Superior temporal gyrus (tissue), 1 donor: ENCODE measurements at regions not wholly inside any gene's neighbourhood (a gene's known extent, or its start where the extent isn't known, plus 50 kb on each side); places are given as distances from the start of the nearest gene placed in this dataset.
"Not testable (repeated sequence)": the region's sequence is repeated elsewhere in the genome, so short reads cannot be mapped to it uniquely, and the experiment has no call there.

ENCODE experiments used
- DNase-seq: peaks from one replicate; pipeline ENCODE4 v3.0.0-alpha.2; 2016; ENCODE audit errors: extremely low spot score

DNA sequence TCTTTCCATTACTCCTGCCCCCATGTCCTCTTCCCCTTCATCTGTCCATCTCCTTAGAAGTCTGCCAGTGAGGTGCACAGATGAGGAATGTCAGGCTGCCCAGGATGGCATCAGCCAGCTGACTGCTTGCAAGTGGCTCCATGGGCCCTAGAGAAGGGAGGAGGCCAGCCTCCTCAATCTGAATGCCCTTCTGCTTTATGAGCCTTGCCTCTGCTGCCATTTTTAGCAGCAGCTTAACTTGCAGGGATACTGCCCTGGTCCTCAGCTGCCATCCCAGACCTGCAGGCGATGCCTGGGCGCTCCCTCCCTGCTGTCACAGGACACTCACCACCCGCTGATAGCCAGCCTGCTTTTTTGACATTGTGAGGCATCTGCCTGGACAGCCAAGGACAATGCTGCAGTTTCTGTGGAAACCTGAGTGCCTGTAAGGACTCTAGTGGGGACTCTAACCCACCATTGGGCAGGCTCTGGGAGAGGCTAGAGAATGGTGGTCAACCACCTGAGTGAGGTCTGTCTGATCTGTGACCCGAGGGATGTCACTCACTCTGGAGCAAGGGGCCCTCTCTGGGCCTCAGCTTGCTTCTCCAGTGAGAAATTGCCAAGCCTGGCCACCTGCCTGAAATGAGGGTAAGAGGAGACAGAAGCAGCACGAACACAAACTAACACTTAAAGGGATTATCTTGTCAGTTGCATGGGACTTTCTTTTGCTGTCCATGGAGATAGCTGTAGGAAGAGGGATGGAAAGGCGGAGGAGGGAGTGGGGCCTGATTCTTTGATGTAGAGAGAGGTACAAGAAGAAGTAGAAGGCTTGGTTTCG lies 185.0 kb downstream of the MIS18A start:
- no peak for DNase-seq

DNA sequence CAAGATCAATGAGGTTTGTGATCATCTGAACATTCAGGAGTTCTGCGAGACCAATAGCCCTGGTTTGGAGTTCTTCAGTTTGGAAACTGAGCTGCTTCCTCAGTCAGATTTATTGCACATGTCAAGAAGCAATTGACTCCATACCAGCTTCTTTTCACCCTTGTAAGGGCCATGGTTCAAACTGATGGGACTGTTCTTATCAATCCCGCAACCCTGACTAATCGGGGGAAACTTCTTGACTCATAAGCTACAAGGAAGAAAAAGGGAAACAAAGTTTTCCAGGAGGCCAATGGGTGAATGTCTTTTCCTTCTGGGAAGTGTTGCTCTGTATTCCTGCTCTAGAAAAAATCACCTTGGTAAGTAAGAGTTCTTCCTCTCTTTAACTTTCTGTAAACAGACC lies 187.9 kb downstream of the MIS18A start:
- DNase-seq: no peak

DNA sequence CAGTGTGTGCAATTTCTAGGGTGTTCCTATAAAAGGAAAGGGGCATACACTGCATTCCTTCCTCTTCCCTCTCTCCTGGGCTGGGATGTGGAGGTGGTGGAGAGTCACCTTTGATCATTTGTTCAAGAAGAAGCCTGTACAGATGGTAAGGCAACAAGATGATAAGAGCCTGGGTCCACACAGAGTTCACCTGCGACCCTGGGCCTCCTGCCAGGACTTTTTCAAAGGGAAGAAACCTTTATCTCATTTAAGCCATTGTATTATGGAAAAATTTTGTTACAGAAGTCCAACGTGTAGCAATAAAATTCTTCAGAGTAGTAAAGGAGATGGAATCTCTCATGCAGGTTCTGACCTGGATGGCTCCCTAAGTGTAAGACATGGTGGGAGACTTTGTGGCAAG lies 189.1 kb downstream of the MIS18A start:
- DNase-seq: no peak

DNA sequence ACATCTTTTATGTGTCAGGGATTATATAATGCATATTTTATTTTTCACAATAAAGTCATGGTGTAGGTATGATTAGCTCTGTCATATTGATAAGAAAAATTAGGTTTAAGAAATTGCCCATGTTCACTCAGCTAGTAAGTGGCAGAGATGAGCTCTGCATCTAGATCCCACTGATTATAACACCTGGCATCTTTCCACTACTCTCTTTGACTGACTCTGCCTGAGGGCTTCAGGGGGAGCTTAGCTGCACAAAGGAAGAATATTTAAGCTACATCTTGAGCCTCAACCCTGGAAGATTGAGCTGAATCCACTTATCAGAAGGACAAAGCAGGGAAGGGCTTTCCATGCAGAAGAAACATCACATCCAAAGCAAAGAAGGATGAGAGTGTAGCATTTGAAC lies 190.4 kb downstream of the MIS18A start:
- DNase-seq: no peak

DNA sequence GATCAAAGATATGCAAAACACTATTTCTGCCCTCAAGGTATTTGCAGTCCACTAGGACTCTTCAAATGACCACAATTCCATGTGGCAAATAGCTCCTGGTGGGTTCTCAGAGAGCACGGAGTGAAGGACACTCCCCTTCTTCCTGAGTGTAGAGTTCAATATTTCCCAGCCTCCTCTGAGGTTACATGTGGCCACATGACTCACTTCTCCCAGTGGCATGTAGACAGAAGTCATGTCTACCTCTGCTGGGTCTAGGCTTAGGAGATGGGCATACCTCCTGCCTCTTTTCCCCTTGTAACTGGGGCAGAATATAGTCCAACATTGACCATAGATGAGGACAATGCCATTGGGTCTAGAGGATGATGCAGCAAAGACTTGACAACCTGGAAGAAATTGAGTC lies 191.4 kb downstream of the MIS18A start:
- DNase-seq: no peak

DNA sequence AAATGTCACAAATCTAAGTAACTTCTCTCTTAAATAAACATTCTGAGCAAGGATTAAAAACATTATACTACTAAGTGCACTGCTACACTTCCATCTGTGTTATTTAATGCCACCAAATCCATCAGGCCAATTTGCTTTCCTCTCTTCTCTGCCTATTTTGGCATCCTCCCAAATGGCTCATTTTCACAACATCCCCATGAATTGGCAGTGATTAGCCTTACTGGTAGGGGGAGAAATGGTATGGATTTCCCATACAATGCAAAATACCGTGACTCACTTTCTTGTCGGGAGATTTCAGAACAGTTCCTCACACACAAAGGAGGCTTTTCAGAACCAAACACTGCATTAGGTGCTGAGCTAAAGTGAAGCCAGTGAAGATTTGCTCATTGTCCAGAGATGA lies 195.7 kb downstream of the MIS18A start:
- DNase-seq: no peak

DNA sequence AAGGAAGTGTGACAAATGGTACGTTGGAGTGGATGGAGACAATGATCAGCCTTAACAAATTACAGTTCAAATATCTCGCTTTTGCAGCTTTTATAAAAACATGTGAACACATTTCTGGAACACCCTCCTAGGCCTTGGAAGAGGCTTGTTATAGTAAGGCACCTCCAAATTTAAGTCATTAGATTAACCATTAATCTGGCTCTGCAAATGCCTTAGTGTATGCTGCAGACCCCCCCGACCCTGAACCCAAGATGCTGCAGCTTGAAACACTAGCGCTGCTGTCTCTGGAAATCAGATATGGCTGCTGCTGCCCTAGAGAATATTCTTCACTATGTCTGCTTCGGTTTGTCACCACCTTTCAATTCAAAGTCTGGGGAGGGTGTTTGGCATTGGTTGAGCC lies 196.4 kb downstream of the MIS18A start:
- DNase-seq: no peak

DNA sequence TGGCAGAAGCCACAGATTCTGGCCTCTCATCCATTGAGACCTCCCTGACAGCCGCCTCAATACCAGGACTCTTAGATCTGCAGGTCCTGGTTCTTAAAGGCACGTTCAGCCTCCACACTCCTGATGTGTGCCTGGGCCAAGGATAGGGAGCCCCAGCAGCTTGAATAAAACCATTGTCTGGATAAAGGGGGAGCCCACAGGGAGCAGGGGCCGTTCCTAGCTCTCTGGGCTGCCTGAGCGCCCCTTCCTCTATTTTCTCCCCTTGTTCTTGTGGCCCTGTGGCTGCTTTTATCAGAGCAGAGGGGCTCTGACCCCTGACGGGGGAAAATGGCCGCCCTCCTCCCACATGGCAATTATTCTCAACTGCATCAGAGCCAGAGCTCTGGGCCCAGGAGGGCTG lies 200.8 kb downstream of the HUNK start:
- no peak for DNase-seq

DNA sequence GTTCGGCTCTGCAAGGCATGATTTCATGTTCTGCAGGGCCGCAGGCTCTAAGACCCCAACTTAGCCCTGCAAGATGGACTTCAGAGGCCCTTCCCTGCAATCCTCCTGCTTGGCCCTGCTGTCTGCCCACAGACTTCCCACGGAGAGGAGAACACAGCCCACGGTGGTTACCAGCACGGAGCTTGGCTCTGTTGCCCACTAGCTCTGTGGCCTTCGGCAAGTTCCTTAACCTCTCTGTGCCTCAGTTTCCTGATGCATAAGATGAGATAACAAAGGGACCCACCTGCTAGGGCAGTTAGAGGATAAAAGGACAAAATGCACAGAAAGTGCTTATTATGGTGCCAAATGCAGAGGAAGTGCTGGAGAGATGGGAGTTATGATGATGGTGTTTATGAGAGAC lies 200.4 kb downstream of the HUNK start:
- no peak for DNase-seq

DNA sequence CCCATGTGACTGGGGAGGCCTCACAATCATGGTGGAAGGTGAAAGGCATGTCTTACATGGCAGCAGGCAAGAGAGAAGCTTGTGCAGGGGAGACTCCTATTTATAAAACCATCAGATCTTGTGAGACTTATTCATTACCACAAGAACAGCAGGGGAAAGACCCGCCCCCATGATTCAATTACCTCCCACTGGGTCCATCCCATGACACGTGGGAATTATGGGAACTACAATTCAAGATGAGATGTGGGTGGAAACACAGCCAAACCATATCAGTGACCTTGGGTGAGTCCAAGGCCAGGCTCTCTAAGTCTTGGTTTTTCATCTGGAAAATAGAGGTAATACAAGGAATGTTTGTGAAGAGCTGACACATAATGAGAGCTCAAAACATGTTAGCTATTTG lies 198.8 kb downstream of the HUNK start:
- DNase-seq: not testable (repeated sequence)

DNA sequence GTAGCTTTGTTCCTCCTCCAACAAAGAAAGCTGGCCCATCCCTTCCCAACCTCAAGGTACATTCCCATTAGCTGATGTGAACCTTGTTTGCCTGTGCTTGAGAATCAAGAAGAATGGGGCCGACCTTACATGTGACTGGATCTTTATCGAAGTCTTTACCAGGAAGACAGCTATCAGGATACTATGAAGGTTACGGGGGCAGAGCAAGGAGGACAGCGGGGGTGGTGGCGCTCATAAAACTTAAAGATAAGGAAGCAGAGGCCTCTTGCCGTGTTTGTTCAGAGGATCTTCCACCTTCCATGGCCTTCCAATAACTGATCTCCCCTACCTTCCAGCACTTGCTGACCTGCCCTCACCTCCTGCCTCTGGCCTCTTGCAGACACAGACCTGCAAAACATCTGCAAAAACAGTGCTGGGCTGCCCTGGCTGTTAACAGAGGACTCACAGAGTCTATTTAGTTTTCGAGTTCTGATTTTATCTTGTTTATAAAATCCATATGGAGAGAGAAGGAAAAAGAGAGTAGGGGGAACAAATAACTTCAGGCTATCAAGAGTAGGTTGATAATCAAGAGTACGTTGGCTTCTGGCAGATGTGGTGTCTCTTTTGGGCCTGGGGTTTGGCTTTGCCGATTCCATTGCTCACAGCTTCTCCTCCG lies 198.0 kb downstream of the HUNK start:
- DNase-seq: no peak

DNA sequence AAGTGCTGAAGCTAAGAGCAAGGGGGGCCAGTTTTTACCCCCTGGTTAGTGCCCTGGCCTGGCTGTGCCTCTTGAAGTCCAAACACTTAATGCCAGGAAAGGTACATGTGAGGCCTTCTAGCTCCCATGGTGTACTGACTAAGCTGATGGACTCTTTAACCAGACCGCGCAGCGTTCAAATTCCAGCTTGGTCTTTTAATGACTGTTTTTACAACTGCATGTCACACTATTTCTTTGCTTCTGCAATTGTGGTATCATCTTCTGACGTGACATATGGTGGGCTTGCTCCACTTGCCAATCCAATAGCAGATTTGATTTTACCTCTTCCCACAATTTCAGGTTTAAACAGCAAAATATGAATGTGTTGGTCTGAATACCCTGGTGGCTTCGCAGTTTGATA lies 197.3 kb downstream of the HUNK start:
- no peak for DNase-seq

DNA sequence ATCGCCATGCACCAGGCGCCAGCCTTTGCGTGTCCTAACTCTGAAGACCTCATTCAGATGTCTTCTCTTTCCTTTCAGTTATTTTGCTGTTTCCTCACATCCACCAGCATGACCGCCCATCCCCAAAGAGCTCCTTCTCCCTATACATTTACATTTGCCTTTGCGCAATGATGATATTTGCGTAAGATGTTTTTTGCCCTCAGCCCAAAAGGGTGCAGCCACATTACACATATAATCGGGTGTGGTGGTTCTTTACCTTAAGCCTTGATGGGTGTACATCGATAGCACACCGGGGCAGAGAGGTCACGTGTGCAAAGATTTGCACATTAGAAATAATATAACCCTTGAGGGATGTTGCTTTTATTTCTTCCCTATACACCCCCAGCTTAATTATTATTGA lies 192.8 kb downstream of the HUNK start:
- DNase-seq: no peak

DNA sequence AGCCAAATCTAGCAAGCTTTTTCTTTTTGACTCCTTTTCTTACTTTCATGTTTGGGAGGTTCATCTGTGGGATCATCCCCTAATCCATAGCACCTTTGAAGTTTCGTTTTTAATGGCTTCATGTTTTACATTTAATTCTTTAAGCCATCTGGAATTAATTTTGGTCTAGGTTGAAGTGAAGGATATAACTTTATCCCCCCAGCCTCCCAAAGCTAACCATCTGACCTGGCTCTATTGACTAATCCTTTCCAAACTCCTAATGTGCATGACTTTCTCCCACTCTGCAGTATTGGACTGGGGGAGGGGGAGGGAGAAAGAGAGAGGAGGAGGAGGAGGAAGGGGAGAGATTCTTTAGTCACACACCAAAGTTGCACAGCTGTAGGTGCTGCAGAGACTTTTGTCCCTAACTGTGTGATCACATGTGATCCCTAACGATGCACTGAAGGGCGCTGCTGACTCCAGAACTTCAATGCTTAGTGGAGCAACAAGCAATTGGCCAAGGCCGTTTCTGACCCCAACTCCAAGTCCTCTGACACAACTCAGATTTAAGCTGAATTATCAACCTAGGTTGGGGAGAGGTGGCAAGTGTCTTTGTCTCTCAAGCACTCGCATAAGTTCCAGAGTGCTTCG lies 191.6 kb downstream of the HUNK start:
- no peak for DNase-seq

DNA sequence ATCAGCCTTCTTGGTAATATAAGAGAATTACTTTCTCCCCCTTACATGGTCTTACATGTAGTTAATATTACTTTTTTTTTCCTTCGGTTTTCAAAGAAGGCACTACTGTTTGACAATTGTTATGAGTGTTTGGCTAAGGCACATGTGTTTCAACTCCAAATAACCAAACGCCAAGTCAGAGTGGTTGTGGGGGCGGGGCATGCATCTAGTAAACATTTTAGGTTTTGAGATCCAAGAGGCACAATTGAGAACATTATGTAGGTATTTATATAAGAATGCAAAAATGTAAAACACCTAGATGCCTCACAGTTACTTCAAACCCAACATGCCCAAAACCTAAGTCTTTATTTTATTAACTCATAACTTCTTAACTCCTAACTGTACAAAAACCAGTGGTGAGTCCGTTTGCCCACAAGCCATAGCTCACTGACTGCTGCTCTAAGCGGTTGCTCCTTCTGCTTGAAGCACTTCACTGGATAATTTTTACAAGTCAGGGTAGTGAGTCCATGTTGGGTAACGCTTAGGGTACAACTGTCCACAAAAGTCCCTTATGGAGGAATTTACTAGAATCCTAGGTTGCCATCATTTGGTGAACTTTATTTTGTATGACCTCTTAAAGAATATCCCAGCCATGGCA lies 189.9 kb downstream of the HUNK start:
- no peak for DNase-seq

DNA sequence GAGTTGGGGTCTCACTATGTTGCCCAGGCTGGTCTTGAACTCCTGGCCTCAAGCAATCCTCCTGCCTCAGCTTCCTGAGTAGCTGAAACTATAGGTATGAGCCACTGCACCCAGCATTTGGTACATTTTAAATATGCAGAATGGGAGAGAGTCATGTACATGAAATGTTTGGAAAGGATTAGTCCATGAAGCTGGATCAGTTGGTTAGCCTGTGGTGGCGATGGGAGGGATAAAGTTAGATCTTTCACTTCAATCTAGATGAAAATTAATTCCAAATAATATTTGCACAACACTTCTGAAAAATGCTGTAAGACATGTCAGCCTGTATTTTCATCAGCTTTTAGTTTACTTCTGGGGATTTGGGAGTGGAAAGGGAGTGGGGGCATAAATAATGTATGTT lies 188.9 kb downstream of the HUNK start:
- no peak for DNase-seq

DNA sequence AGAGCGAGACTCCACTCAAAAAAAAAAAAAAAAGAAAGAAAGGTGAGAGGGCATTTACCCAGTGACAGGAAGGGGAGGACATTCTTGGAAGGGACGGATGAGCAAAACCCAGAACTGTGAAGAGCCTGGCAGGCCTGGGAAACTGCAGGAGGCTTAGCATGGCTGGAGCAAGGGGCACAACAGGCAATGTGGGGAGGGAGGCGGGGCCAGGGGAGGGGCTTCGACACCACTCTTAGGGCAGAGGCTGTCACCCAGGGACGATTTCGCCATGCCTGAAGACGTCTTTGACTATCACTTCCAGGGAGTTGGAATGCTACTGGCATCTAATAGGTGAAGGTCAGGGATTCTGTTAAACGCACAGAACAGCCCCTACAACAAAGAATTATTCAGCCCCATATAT lies 184.0 kb downstream of the HUNK start:
- no peak for DNase-seq

DNA sequence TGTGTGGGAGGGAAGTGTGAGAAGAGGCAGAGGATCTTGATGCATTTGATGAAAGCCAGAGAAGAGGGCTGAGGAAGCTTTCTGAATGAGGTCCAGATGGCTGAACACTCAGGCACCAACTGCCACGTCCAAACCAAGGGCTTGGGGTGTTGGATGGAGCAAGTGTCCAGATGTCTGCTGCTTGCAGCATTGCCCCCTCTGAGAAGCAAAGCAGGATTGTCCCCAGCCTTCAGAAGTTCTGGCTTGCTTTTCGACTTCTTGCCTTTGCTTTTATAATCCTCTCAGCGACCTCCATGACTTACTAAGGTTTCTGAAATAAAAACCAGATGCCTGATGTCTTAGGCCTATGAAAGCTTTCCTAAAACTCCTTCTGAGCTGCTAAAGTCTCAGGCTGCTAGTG lies 182.5 kb downstream of the HUNK start:
- no peak for DNase-seq
